K562 (cell line): ENCODE measurements at regions not wholly inside any gene's neighbourhood (a gene's known extent, or its start where the extent isn't known, plus 50 kb on each side); places are given as distances from the start of the nearest gene placed in this dataset.

Experiments
- CCAR2 ChIP-seq: fragments of 200-400 bp; formaldehyde crosslinking; IDR thresholded peaks from 2 replicates; pipeline ENCODE4 v1.6.1; 2017; ENCODE audit warnings: mild to moderate bottlenecking, low read depth, low read length
- CTBP1 ChIP-seq: fragments of 450-650 bp; IDR thresholded peaks from 2 replicates; pipeline ENCODE4 v1.6.1; 2016; ENCODE audit warnings: borderline replicate concordance
- CTCF ChIP-seq, 3 experiments: IDR thresholded peaks in 2 of 3; conservative IDR thresholded peaks in 1 of 3; 2 replicates each; pipeline ENCODE4 v1.5.1; 2011 to 2012; ENCODE audit warnings: low read length in 3 of 3, mild to moderate bottlenecking in 3 of 3, control low read depth in 2 of 3, improper control_type of control experiment in 1 of 3, inconsistent platforms in 1 of 3, low read depth in 1 of 3, mixed read lengths in 1 of 3, moderate library complexity in 1 of 3; ENCODE audit not compliant: insufficient read depth in 2 of 3
- DACH1 ChIP-seq: fragments of 450-650 bp; IDR thresholded peaks from 2 replicates; pipeline ENCODE4 v1.6.1; 2018; ENCODE audit not compliant: partially characterized antibody
- ELF1 ChIP-seq: fragments of 200-800 bp; sonication (Bioruptor generic); IDR thresholded peaks from 2 replicates; pipeline ENCODE4 v1.6.1; 2016; ENCODE audit warnings: missing genetic modification characterization, missing compliant biosample characterization
- HNRNPLL ChIP-seq: fragments of 200-400 bp; formaldehyde crosslinking; IDR thresholded peaks from 2 replicates; pipeline ENCODE4 v1.6.1; 2017; ENCODE audit warnings: low read length, low read depth, mild to moderate bottlenecking; ENCODE audit not compliant: poor library complexity, severe bottlenecking
- POLR2A ChIP-seq: fragments of 450-650 bp; conservative IDR thresholded peaks from 2 replicates; pipeline ENCODE4 v1.6.1; 2016
- PRDM10 ChIP-seq: fragments of 450-650 bp; IDR thresholded peaks from 2 replicates; pipeline ENCODE4 v1.6.1; 2018; ENCODE audit not compliant: partially characterized antibody
- RBM17 ChIP-seq: fragments of 200-400 bp; formaldehyde crosslinking; IDR thresholded peaks from 2 replicates; pipeline ENCODE4 v1.6.1; 2017; ENCODE audit warnings: low read depth, mild to moderate bottlenecking, low read length, borderline replicate concordance
- SIN3A ChIP-seq, 2 experiments: fragments of 150-350 bp in 1 of 2; IDR thresholded peaks; 2 replicates each; pipeline ENCODE4 v1.6.1; 2011 to 2016; ENCODE audit warnings: borderline replicate concordance in 2 of 2, low read depth in 2 of 2, low read length in 2 of 2, mild to moderate bottlenecking in 2 of 2, moderate library complexity in 2 of 2; ENCODE audit not compliant: control insufficient read depth in 1 of 2
- ZNF609 ChIP-seq: sonication (generic); formaldehyde crosslinking; IDR thresholded peaks from 2 replicates; pipeline ENCODE4 v1.8.1; 2023; ENCODE audit warnings: missing genetic modification reagents, mild to moderate bottlenecking, borderline replicate concordance
- ZNF740 ChIP-seq, 3 experiments: fragments of 200-800 bp in 1 of 3; sonication (Bioruptor generic) in 1 of 3; sonication (generic) in 1 of 3; formaldehyde crosslinking in 1 of 3; IDR thresholded peaks; 2 replicates each; pipeline versions ENCODE4 v1.6.1 to v1.8.0; 2016 to 2022; ENCODE audit warnings: mild to moderate bottlenecking in 2 of 3, missing compliant biosample characterization in 2 of 3, missing genetic modification characterization in 2 of 3, missing genetic modification reagents in 1 of 3
- TF ChIP-seq, protein P1 (sequence below): fragments of 450-650 bp; IDR thresholded peaks from 2 replicates; pipeline ENCODE4 v1.6.1; 2017; ENCODE audit warnings: mild to moderate bottlenecking, moderate library complexity

- TF ChIP-seq RBM17: no peak
- no peak for TF ChIP-seq ELF1 (tag)
- TF ChIP-seq DACH1: no peak
- TF ChIP-seq, protein P1, sequence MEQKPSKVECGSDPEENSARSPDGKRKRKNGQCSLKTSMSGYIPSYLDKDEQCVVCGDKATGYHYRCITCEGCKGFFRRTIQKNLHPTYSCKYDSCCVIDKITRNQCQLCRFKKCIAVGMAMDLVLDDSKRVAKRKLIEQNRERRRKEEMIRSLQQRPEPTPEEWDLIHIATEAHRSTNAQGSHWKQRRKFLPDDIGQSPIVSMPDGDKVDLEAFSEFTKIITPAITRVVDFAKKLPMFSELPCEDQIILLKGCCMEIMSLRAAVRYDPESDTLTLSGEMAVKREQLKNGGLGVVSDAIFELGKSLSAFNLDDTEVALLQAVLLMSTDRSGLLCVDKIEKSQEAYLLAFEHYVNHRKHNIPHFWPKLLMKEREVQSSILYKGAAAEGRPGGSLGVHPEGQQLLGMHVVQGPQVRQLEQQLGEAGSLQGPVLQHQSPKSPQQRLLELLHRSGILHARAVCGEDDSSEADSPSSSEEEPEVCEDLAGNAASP: no peak
- no peak for TF ChIP-seq SIN3A (IDR thresholded peaks at IDR 0.05; ENCODE audit: borderline replicate concordance in 2 of 2, control insufficient read depth in 1 of 2, low read depth in 2 of 2, low read length in 2 of 2)
- TF ChIP-seq CTBP1: no peak
- TF ChIP-seq POLR2A: no peak
- TF ChIP-seq CTCF (IDR thresholded peaks at IDR 0.05 in 2 of 3, conservative IDR thresholded peaks at IDR 0.05 in 1 of 3; ENCODE audit: insufficient read depth in 2 of 3, low read depth in 1 of 3, low read length in 3 of 3): no peak
- no peak for TF ChIP-seq ZNF609
- TF ChIP-seq HNRNPLL: no peak
- no peak for TF ChIP-seq PRDM10
- no peak for TF ChIP-seq CCAR2
- no peak for TF ChIP-seq ZNF740 (CRISPR knock-in tag; IDR thresholded peaks at IDR 0.05)
- no peak for TF ChIP-seq ZNF740 (tag; IDR thresholded peaks at IDR 0.05)
Measured at GRCh38 chr7:55286666-55287065, 78.5 kb upstream of the LANCL2 start.
